LoVo (cell line): ENCODE measurements at regions not wholly inside any gene's neighbourhood (a gene's known extent, or its start where the extent isn't known, plus 50 kb on each side); places are given as distances from the start of the nearest gene placed in this dataset.

Source experiments
- DNase-seq: peaks from one replicate; pipeline ENCODE4 v3.0.0-alpha.2; 2016; ENCODE audit warnings: low spot score

DNA sequence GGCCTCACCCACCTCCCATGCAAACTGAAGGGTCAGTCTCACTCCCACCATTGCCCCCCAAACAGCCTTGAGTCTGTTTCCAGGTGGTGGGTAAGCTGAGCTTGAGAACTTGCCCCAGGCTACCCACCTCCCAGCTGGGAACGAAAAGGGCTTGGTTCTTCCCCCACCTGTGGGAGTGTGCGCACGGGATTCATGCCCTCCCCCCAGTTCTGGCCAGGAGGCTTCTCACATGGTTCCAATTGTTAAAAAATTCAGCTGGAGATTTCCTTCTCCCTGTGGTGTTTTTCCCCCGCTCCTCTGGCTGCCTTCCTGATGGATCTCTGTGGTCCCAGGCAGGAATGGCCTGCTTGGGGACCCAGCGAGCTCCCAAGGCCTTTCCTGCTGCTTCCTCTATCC, 81.8 kb upstream of the C21orf91 start:
- no peak for DNase-seq

DNA sequence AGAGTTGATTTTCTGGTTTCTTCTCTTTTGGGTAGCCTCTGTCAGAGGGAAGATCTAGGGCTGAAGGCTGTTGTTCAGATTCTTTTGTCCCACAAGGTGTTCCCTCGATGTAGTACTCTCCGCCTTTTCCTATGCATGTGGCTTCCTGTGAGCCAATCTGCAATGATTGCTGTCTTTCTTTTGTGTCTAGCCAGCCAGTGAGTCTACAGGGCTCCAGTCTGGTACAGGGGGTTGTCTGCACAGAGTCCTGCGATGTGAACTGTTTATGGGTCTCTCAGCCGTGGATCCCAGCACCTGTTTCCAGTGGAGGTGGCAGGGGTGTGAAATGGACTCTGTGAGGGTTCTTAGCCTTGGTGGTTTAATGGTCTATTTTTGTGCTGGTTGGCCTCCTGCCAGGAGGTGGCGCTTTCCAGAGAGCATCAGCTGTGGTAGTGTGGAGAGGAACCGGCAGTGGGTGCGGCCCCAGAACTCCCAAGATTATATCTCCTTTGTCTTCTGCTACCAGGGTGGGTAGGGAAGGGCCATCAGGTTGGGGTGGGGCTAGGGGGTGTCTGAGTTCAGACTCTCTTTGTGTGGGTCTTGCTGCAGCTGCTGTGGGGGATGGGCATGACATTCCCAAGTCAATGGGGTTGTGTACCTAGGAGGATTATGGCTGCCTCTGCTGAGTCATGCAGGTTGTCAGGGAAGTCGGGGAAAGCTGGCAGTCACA, 81.3 kb upstream of the C21orf91 start:
- DNase-seq: no peak

DNA sequence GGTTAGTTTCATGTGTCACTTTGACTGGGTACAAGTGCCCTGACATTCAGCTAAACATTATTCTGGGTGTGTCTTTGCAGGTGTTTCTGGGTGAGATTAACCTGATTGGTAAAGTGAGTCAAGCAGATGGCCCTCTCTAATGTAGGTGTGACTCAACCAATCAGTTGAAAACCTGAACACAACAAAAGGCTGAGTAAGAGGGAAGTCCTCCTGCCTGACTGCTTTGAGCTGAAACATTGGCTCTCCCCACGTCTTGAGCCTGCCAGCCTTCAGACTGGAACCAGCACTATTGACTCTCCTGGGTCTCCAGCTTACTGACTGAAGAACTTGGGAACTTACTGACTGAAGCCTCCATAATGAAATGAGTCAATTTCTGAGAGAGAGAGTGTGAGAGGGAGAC, 70.0 kb upstream of the C21orf91 start:
- DNase-seq: no peak

DNA sequence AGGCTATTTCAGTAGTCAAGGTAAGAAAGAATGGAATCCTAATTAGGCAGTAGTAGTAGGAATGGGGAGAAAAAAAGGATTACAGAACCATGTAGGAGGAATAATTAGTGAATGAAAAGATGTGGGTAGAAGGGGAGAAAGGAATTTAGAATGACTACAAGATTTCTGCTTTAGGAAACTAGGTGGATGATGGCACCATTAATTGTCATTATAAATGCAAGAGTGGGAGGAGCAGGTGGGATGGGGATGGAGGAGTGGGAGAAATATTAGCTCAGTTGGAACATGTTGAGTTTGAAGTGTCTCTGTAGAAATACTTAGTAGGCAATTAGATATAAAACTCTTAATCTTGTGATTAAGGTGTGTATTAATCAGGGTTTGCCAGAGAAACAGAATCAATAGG, 50.0 kb upstream of the C21orf91 start:
- no peak for DNase-seq
